ENCODE measurements at regions not wholly inside any gene's neighbourhood (a gene's known extent, or its start where the extent isn't known, plus 50 kb on each side); places are given as distances from the start of the nearest gene placed in this dataset.
"Not testable (repeated sequence)": the region's sequence is repeated elsewhere in the genome, so short reads cannot be mapped to it uniquely, and the experiment has no call there.

GRCh38 chr6:14464716-14465115 is 347.1 kb downstream of the CD83 start:
- H3K4me1 Mint-ChIP-seq: no peaks in the 10 kb centered on the region
- no peaks in the 10 kb centered on the region for H3K27me3 Mint-ChIP-seq
- H3K27ac Mint-ChIP-seq: no peak overlapping the region
- ATAC-seq (no peak), DNase-seq (no peak)
- H3K4me3 Mint-ChIP-seq: no peak overlapping the region
- H3K9me3 Mint-ChIP-seq: peaks cover 11 to 28% of the 10 kb centered on the region in 2 donors

DNA sequence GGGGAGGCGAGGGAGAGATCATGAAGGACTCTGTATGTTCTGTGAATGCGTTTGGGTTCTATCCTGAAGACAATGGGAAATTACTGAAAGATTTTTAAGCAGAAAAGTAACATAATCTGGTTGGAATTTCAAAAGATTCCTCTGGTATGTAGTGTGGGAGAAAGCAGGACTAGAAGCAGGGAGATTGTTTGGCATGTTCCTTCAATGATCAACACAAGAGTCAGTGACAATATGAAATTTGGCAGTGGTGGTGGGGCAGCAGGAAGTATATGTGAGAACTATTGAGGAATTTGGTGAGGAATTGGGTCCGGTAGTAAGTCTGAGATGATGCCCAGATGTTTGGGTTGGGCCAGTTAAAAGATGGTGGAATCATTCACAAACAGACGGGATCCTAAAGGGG is 348.7 kb downstream of the CD83 start:
- Mint-ChIP-seq H3K9me3 (peaks cover 11 to 28% of the 10 kb centered on the region in 2 donors), H3K4me1 (no peaks in the 10 kb centered on the region), H3K27me3 (no peaks in the 10 kb centered on the region), H3K4me3 (no peak overlapping the region), H3K27ac (no peak overlapping the region)
- ATAC-seq (no peak), DNase-seq (no peak)

- no peaks in the 10 kb centered on the region for H3K4me1 Mint-ChIP-seq
- no peak for ATAC-seq
- H3K27ac Mint-ChIP-seq: no peak overlapping the region
- no peaks in the 10 kb centered on the region for H3K27me3 Mint-ChIP-seq
- no peak for DNase-seq
- no peak overlapping the region for H3K4me3 Mint-ChIP-seq
- H3K9me3 Mint-ChIP-seq: peaks cover 11 to 22% of the 10 kb centered on the region in 2 donors
These were observed 350.0 kb downstream of the CD83 start for GRCh38 chr6:14467591-14467990.

GRCh38 chr6:14468647-14469321 is 351.2 kb downstream of the CD83 start:
- Mint-ChIP-seq H3K4me3 (no peak overlapping the region), H3K4me1 (no peaks in the 10 kb centered on the region), H3K9me3 (peaks cover 11 to 20% of the 10 kb centered on the region in 2 donors), H3K27me3 (no peaks in the 10 kb centered on the region), H3K27ac (no peak overlapping the region)
- DNase-seq (no peak), ATAC-seq (no peak)

DNA sequence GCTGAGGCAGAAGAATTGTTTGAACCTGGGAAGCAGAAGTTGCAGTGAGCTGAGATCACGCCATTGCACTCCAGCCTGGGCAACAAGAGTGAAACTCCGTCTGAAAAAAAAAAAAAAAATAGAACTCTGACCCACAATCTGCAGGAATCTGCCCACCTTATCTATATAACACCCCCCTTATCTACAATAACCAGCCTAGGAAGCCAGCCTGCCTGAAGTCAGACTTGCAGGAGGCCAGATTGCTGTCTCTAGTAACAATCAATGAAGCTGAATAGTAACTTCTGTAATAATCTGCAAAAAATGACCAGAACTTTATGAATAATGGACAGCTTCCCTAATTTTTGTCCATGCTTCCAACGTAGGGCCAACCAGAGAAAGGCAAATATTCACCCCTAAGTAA is 352.5 kb downstream of the CD83 start:
- no peaks in the 10 kb centered on the region for H3K27me3 Mint-ChIP-seq
- peaks cover 8% of the 10 kb centered on the region for H3K4me1 Mint-ChIP-seq
- H3K27ac Mint-ChIP-seq: no peak overlapping the region
- no peak for DNase-seq
- H3K4me3 Mint-ChIP-seq: no peak overlapping the region
- peaks cover 11 to 20% of the 10 kb centered on the region in 2 donors for H3K9me3 Mint-ChIP-seq
- ATAC-seq: no peak

DNA sequence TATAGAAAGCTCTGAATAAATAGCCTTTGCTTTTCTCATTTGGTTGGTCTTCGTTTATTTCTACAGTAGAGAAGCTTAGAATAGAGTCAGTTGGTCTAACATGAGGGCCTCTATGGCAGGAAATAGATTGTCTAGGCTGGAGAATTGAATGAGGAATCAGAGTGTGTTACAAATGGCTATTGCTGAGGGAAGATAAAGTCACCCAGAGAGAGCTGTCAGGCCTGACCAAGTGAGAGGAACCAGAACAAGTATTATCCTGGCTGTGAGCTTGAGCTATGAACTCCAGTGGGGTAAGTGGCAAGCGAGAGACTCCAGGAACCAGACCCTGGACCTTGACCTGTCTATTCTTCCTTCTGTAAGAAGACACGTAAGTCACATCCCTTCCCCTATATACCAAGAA is 353.1 kb downstream of the CD83 start:
- no peak for DNase-seq
- Mint-ChIP-seq H3K27ac (no peak overlapping the region), H3K4me1 (peaks cover 8% of the 10 kb centered on the region), H3K4me3 (no peak overlapping the region), H3K9me3 (peaks cover 11 to 20% of the 10 kb centered on the region in 2 donors), H3K27me3 (no peaks in the 10 kb centered on the region)
- no peak for ATAC-seq

DNA sequence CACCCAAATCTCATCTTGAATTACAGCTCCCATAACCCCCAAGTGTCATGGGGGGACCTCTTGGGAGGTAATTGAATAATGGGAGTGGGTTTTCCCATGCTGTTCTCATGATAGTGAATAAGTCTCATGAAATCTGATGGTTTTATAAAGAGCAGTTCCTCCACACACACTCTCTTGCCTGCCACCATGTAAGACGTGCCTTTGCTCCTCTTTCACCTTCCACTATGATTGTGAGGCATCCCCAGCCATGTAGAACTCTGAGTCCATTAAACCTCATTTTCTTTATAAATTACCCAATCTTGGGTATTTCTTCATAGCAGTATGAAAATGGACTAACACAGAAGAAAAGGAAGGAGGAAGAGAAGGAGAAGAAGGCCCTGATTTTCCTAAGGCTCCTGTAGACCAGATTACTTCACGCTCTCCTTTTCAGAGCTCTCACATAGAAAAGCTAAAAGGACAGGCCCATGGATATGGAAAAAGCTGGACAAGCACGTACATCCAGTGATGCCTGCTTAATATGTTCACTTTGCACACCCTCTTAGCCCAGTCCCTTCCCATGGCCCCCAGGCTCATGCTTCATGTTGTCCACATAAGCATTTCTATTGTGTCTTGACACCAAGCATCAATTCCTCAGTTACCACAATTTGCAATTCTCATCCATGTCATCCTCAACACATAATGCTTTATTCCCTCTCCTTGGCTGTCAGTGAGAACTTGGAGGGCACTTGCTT is 354.8 kb downstream of the CD83 start:
- Mint-ChIP-seq H3K4me3 (no peak overlapping the region), H3K4me1 (peaks cover 8% of the 10 kb centered on the region), H3K9me3 (peaks cover 11 to 18% of the 10 kb centered on the region in 2 donors), H3K27ac (no peak overlapping the region), H3K27me3 (no peaks in the 10 kb centered on the region)
- no peak for ATAC-seq
- DNase-seq: no peak

- H3K27ac Mint-ChIP-seq: no peak overlapping the region
- no peak overlapping the region for H3K4me3 Mint-ChIP-seq
- ATAC-seq (no peak), DNase-seq (no peak)
- no peaks in the 10 kb centered on the region for H3K27me3 Mint-ChIP-seq
- peaks cover 11 to 13% of the 10 kb centered on the region in 2 donors for H3K9me3 Mint-ChIP-seq
- H3K4me1 Mint-ChIP-seq: peaks cover 8% of the 10 kb centered on the region
These were observed 355.4 kb downstream of the CD83 start for GRCh38 chr6:14472986-14473337.

DNA sequence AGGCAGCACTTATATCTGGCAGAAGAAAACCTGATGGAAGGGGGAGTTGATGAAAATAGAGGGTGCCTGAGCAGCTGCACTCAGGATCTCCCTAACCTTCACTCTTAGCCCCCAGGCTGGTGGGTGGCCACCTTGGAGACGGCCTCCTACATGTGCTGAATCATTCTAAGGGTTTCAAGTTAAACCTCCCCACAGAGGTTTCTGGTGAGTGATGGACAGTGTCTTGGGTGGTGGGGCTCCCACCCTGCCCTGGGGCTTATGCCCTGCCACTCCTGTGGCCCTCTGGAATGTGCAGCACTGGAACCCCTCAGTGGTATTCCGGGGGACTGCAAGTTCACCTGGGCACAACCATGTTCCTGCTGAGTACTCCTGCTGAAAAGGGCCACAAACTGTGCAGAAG is 357.2 kb downstream of the CD83 start:
- Mint-ChIP-seq H3K4me3 (no peak overlapping the region), H3K9me3 (peaks cover 0 to 5% of the 10 kb centered on the region in 2 donors), H3K4me1 (peaks cover 8% of the 10 kb centered on the region), H3K27me3 (no peaks in the 10 kb centered on the region), H3K27ac (no peak overlapping the region)
- no peak for ATAC-seq
- no peak for DNase-seq

DNA sequence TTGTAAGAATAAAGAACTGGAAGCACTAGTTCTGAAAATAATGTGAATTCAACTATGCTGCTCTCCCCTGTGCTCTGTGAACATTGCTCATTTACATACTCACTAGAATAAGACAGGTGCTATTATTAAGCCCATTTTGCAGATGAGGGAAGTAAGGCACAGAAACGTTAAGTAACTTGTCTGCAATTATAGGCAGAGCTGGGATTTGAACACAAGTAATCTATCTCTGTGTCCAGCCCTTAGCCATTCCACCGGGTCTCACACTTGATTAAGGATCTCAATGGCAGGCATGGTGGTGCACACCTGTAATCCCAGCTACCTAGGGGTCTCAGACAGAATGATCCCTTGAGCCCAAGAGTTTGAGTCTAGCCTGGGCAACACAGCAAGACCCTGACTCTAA is 357.7 kb downstream of the CD83 start:
- no peaks in the 10 kb centered on the region for H3K27me3 Mint-ChIP-seq
- H3K4me1 Mint-ChIP-seq: peaks cover 8% of the 10 kb centered on the region
- H3K4me3 Mint-ChIP-seq: no peak overlapping the region
- no peak for DNase-seq
- peaks cover 0 to 7% of the 10 kb centered on the region in 2 donors for H3K9me3 Mint-ChIP-seq
- ATAC-seq: no peak
- no peak overlapping the region for H3K27ac Mint-ChIP-seq

GRCh38 chr6:14476793-14477531 is 359.4 kb downstream of the CD83 start:
- DNase-seq (no peak), ATAC-seq (no peak)
- Mint-ChIP-seq H3K9me3 (peaks cover 6 to 7% of the 10 kb centered on the region in 2 donors), H3K27ac (no peak overlapping the region), H3K27me3 (no peaks in the 10 kb centered on the region), H3K4me1 (peaks cover 8% of the 10 kb centered on the region), H3K4me3 (no peak overlapping the region)

- peaks cover 8% of the 10 kb centered on the region for H3K4me1 Mint-ChIP-seq
- H3K27ac Mint-ChIP-seq: no peak overlapping the region
- H3K27me3 Mint-ChIP-seq: no peaks in the 10 kb centered on the region
- no peak for DNase-seq
- H3K4me3 Mint-ChIP-seq: no peak overlapping the region
- ATAC-seq: no peak
- H3K9me3 Mint-ChIP-seq: peaks cover 6 to 10% of the 10 kb centered on the region in 2 donors
These were observed 360.0 kb downstream of the CD83 start for GRCh38 chr6:14477559-14477958.

GRCh38 chr6:14478381-14479225 is 361.0 kb downstream of the CD83 start:
- Mint-ChIP-seq H3K4me3 (no peak overlapping the region), H3K27ac (no peak overlapping the region), H3K4me1 (peaks cover 8% of the 10 kb centered on the region), H3K9me3 (peaks cover 6 to 13% of the 10 kb centered on the region in 2 donors), H3K27me3 (no peaks in the 10 kb centered on the region)
- DNase-seq (no peak), ATAC-seq (no peak)

GRCh38 chr6:14481946-14482345 is 364.4 kb downstream of the CD83 start:
- not testable (repeated sequence) for H3K4me1 Mint-ChIP-seq
- peaks cover 6 to 13% of the 10 kb centered on the region in 2 donors for H3K9me3 Mint-ChIP-seq

DNA sequence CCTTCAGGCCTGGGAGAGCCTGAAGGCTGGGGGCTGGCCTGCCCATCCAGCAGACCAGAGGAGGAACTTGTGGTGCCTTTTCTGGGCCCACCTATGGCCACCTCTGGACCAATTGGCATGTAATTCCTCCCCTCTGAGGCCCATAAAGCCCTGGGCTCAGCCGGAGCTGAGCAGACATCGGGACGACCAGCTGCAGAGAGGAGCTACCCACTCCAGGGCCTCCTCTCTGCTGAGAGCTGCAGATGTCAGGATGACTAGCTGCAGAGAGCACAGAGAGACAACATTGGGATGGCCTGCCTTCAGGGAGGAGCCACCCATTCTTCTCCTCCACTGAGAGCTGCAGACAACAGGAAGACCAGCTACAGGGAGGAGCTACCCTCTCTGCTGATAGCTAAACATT is 370.1 kb downstream of the CD83 start:
- no peaks in the 10 kb centered on the region for H3K4me1 Mint-ChIP-seq
- H3K27ac Mint-ChIP-seq: no peak overlapping the region
- DNase-seq: no peak
- H3K9me3 Mint-ChIP-seq: peaks cover 0 to 3% of the 10 kb centered on the region in 2 donors
- no peak overlapping the region for H3K4me3 Mint-ChIP-seq
- no peak for ATAC-seq
- no peaks in the 10 kb centered on the region for H3K27me3 Mint-ChIP-seq

More at GRCh38 chr6:14481946-14482345, 364.4 kb downstream of the CD83 start:
- H3K4me3 Mint-ChIP-seq, H3K27me3 Mint-ChIP-seq, ATAC-seq, DNase-seq, H3K27ac Mint-ChIP-seq: not testable (repeated sequence)

Data from stimulated activated naive CD8-positive, alpha-beta T cell treated with anti-CD3 and anti-CD28 coated beads, Interleukin-15, amount 100 ng/mL, for 72 hours (primary cell).